ENCODE measurements at regions not wholly inside any gene's neighbourhood (a gene's known extent, or its start where the extent isn't known, plus 50 kb on each side); places are given as distances from the start of the nearest gene placed in this dataset.
"Not testable (repeated sequence)": the region's sequence is repeated elsewhere in the genome, so short reads cannot be mapped to it uniquely, and the experiment has no call there.

- no peak for DNase-seq (ENCODE audit: low read depth in 2 of 2)
These were observed 941.9 kb upstream of the FANCL start for GRCh38 chr2:59183070-59183469.

GRCh38 chr2:59182249-59182648, 941.1 kb upstream of the FANCL start:
- no peak for DNase-seq (ENCODE audit: low read depth in 2 of 2)

GRCh38 chr2:59181347-59181746, 940.2 kb upstream of the FANCL start:
- no peak for DNase-seq (ENCODE audit: low read depth in 2 of 2)

GRCh38 chr2:59180621-59181020, 939.5 kb upstream of the FANCL start:
- no peak for DNase-seq (ENCODE audit: low read depth in 2 of 2)

- DNase-seq (ENCODE audit: low read depth in 2 of 2) = no peak
These were observed 939.0 kb upstream of the FANCL start for GRCh38 chr2:59180111-59180510.

- DNase-seq (ENCODE audit: low read depth in 2 of 2) = no peak
These were observed 936.6 kb upstream of the FANCL start for GRCh38 chr2:59177748-59178147.

- DNase-seq (ENCODE audit: low read depth in 2 of 2) = no peak
These were observed 935.6 kb upstream of the FANCL start for GRCh38 chr2:59176737-59177136.

- DNase-seq (ENCODE audit: low read depth in 2 of 2) = no peak
These were observed 933.6 kb upstream of the FANCL start for GRCh38 chr2:59174536-59175243.

- no peak for DNase-seq (ENCODE audit: low read depth in 2 of 2)
These were observed 932.2 kb upstream of the FANCL start for GRCh38 chr2:59173325-59173724.

- no peak for DNase-seq (ENCODE audit: low read depth in 2 of 2)
These were observed 929.9 kb upstream of the FANCL start for GRCh38 chr2:59171019-59171418.

- DNase-seq (ENCODE audit: low read depth in 2 of 2) = no peak
These were observed 927.6 kb upstream of the FANCL start for GRCh38 chr2:59168766-59169165.

- no peak for DNase-seq (ENCODE audit: low read depth in 2 of 2)
These were observed 926.4 kb upstream of the FANCL start for GRCh38 chr2:59167514-59167913.

GRCh38 chr2:59157908-59158307, 916.8 kb upstream of the FANCL start:
- not testable (repeated sequence) for DNase-seq (ENCODE audit: low read depth in 2 of 2)

GRCh38 chr2:59151805-59152204, 910.7 kb upstream of the FANCL start:
- DNase-seq (ENCODE audit: low read depth in 2 of 2) = no peak

GRCh38 chr2:59150217-59150849, 909.2 kb upstream of the FANCL start:
- DNase-seq (ENCODE audit: low read depth in 2 of 2) = no peak

- no peak for DNase-seq (ENCODE audit: low read depth in 2 of 2)
These were observed 908.1 kb upstream of the FANCL start for GRCh38 chr2:59149271-59149670.

GRCh38 chr2:59112258-59112657, 871.1 kb upstream of the FANCL start:
- no peak for DNase-seq (ENCODE audit: low read depth in 2 of 2)

GRCh38 chr2:59096973-59097372, 855.8 kb upstream of the FANCL start:
- DNase-seq (ENCODE audit: low read depth in 2 of 2) = no peak

- no peak for DNase-seq (ENCODE audit: low read depth in 2 of 2)
These were observed 852.4 kb upstream of the FANCL start for GRCh38 chr2:59093571-59093970.

GRCh38 chr2:59084326-59084725, 843.2 kb upstream of the FANCL start:
- no peak for DNase-seq (ENCODE audit: low read depth in 2 of 2)

- DNase-seq (ENCODE audit: low read depth in 2 of 2) = no peak
These were observed 842.1 kb upstream of the FANCL start for GRCh38 chr2:59083075-59083828.

- no peak for DNase-seq (ENCODE audit: low read depth in 2 of 2)
These were observed 841.5 kb upstream of the FANCL start for GRCh38 chr2:59082657-59083056.

Data from stimulated activated CD4-positive, alpha-beta T cell treated with anti-CD3 and anti-CD28 coated beads, Interleukin-1b, Interleukin-23, amount 100 ng/mL, for 4 hours (primary cell).